NCI-H2227 treated with DMSO at 0.1 percent for 48 hours (cell line): ENCODE measurements at regions not wholly inside any gene's neighbourhood (a gene's known extent, or its start where the extent isn't known, plus 50 kb on each side); places are given as distances from the start of the nearest gene placed in this dataset.
"Not testable (repeated sequence)": the region's sequence is repeated elsewhere in the genome, so short reads cannot be mapped to it uniquely, and the experiment has no call there.

Experiments
- DNase-seq: peaks from one replicate; lab custom pipeline; 2025; lab: John Stamatoyannopoulos, UW

DNA sequence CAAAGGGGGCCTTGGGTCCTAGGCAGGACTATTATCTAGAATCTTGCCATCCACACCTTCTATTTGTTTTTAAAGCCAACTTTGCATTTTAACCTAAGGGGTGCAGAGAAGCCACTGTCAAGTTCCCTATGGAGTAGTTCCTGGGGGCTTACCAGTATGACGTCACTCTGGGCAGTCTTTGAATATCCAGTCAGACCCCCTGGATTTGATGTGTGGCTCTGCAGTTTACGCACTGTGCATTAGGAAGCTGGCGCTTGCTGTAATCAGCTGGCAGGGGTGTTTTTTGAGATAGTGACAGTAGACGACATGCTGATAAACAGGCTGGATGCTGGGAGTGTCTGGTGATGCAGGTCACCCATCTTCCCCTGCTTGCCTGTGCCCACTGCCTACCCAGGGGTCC, 892.7 kb upstream of the ZNF722 start:
- DNase-seq = no peak

DNA sequence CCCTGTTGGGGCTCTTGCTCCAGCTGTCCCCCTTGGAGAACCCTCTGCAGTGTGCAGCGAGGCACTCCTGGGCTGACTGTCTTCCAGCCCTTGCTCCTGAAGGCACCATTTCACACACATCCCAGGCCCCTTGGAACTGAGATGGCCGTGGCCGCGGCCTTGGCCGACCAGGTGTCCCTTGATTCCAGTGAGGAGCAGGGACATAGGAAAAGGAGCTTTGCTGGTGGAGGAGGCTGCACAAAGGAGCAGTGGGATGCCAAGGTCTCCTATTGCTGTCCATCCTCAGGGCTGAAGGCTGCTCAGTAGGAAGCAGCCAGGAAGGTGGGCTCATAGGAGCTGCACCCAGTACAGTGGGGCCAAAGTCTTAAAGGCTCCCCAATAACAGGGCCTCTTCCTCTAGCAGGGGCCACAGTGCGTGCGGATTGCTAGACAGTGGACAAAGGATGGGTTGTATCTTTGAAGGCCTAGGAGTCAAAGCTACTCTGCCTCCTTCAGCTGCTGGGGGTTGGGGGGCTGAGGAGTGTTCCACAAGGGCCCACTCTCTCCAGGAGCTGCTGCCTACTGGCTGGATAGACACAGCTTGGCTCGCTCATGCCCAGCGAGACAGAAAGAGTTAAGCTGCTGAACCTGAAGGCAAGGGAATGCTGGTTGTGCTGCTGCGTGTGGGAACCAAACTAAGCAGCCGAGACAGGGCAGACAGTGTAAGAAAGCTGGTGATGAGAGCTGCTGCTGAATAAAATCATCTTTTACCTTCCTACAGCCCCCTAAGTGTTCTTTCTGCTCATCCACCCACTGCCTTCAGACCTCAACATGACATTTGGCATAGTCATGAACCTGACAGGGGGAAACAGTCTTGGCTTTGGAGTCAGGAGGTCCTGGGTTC, 891.9 kb upstream of the ZNF722 start:
- no peak for DNase-seq

GRCh38 chr7:63111511-63111910, 887.1 kb upstream of the ZNF722 start:
- DNase-seq = not testable (repeated sequence)

DNA sequence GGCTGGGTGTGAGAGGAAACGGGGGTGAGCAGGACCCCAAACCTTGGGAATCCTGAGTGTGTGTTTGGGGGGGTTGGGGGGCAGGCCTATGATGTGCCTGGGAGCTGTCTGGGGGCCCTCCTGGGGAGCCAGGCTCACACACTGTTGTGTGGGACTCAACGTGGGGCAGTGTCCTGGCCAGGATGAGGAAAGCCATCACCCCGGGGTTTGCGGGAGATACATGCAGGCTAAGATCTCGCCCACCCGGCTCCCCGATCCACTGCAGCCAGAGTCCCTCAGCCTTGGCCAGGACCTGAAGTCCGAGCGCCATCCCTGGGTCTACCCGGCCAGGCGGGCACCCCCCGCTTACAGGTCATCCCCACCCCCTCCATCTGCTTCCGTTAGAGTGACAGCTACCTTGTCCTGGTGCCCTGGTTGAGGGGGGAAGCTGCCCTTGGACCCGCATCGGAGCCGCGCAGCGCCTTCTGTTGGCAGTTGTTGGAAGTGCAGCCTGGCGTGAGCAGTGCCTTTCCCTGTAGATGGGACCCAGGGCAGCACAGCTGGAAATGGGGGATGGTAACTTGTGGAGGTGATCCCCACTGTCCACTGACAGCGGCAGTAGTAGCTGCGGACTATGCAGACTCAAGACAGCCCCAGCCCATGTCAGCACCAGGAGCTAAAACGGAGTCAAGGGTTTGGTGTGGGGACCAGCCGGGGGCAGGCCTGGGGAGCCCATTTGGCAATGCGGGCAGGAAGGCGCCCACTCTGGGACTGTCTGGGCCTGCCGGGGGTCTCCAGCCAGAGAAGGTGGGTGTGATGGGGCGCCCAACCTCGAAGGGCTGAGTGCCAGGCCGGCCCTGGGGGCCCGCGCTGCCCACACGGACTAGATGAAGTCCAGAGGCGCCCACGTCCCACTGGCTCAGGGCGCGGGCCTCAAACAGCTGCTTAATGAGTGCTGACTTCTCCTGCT, 885.6 kb upstream of the ZNF722 start:
- no peak for DNase-seq

DNA sequence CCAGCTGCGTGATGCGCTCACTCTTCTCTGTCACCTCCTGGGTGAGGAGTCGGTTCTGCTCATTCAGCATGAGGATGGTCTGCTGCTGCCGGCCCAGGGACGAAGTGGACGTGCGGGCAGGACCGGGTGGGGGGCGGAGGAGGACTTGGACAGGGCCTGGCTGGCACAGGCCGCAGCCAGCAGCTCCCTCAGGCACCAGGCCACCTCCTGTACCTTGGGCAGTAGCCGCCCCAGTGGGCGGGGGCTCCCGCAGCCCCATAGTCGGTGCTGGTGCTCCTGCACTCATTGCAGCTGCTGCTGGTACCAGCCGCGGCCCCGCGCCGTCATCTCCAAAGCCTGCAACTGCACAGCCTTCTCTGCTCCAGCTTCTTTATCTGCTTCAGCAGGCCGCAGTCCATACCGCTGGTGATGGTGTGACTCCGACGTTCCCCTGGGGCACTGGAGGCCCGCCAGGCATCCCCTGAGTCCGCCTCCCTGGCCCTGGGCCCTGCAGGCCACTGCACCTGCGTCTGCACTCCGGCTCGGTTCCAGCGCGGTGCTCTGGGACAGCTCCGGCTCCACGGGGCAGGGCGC, 884.9 kb upstream of the ZNF722 start:
- DNase-seq = no peak

DNA sequence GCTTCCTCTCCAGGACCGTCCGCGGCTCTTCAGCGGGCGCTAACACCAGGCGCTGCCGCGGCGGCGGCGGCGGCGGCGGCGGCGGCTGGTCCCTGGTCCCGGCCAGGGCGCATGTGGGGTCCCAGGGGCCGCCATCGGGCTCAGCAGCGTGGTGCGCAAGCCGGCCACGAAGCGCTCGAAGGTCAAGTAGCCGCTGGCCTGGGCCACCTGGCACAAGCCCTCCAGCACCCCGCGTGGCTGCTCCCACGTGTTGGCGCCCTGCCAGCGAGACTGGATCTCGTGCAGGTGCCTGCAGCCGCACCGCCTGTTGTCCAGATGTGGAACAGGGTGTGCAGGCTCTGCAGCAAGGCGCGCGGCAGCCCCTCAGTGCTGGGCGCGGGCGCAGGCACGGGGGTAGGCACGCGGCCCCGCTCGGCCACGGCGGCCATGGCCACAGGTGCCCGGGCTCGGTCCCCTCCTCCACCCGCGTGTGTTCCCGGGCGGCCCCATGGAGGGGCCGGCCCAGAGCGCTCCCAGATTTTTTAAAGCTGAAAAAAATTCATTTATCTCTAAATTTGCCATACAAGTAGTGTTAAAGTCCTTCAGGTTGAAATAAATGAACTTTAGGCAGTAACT, 884.2 kb upstream of the ZNF722 start:
- DNase-seq = no peak
